HUDEP-2 (cell line): ENCODE measurements at regions not wholly inside any gene's neighbourhood (a gene's known extent, or its start where the extent isn't known, plus 50 kb on each side); places are given as distances from the start of the nearest gene placed in this dataset.
A peak's percentile ranks its signal among the peaks of the same experiment; 100 is the strongest.

ENCODE experiments used
- DNase-seq, 76 experiments: peaks; one replicate each; lab custom pipeline; 2025; ENCODE audit not compliant: unreplicated experiment in 76 of 76; lab: John Stamatoyannopoulos, UW

- no peak for DNase-seq
Measured at GRCh38 chr6:105567140-105567539, 164.3 kb upstream of the PREP start.

- DNase-seq = no peak
Measured at GRCh38 chr6:105566503-105566902, 163.6 kb upstream of the PREP start.

- DNase-seq = no peak
Measured at GRCh38 chr6:105564121-105564902, 161.4 kb upstream of the PREP start.

GRCh38 chr6:105562027-105562426 is 159.1 kb upstream of the PREP start:
- DNase-seq = no peak

- DNase-seq = no peak
Measured at GRCh38 chr6:105561486-105561885, 158.6 kb upstream of the PREP start.

- DNase-seq = no peak
Measured at GRCh38 chr6:105560611-105561066, 157.8 kb upstream of the PREP start.

- DNase-seq = no peak
Measured at GRCh38 chr6:105557291-105557690, 154.4 kb upstream of the PREP start.

- no peak for DNase-seq
Measured at GRCh38 chr6:105553171-105553570, 150.3 kb upstream of the PREP start.

GRCh38 chr6:105550955-105551620 is 148.2 kb upstream of the PREP start:
- no peak for DNase-seq

- no peak for DNase-seq
Measured at GRCh38 chr6:105546754-105547153, 143.9 kb upstream of the PREP start.

GRCh38 chr6:105545947-105546731 is 143.3 kb upstream of the PREP start:
- no peak for DNase-seq

GRCh38 chr6:105545228-105545920 is 142.5 kb upstream of the PREP start:
- no peak for DNase-seq

- no peak for DNase-seq
Measured at GRCh38 chr6:105539911-105540310, 137.0 kb upstream of the PREP start.

GRCh38 chr6:105537981-105538578 is 135.2 kb upstream of the PREP start:
- DNase-seq = no peak

- DNase-seq = no peak
Measured at GRCh38 chr6:105536961-105537360, 134.1 kb upstream of the PREP start.

GRCh38 chr6:105533301-105533700 is 130.4 kb upstream of the PREP start:
- DNase-seq = no peak

GRCh38 chr6:105526225-105526872 is 123.5 kb upstream of the PREP start:
- DNase-seq = no peak

- DNase-seq = peak in 1 of 76 experiments; percentile 5
Measured at GRCh38 chr6:105522626-105523322, 119.9 kb upstream of the PREP start.

- no peak for DNase-seq
Measured at GRCh38 chr6:105519954-105520353, 117.1 kb upstream of the PREP start.
